GM18498 (cell line): ENCODE measurements at regions not wholly inside any gene's neighbourhood (a gene's known extent, or its start where the extent isn't known, plus 50 kb on each side); places are given as distances from the start of the nearest gene placed in this dataset.

Experiments used
- ATAC-seq: cut with Tn5 transposase; IDR thresholded peaks from one replicate; pipeline ENCODE4 v1.9.1; 2021; ENCODE audit warnings: mild to moderate bottlenecking, moderate library complexity; ENCODE audit not compliant: unreplicated experiment

- ATAC-seq: no peak
Measured at GRCh38 chr9:106307670-106308069, 555.3 kb upstream of the ZNF462 start.

- ATAC-seq: no peak
Measured at GRCh38 chr9:106309925-106310324, 553.0 kb upstream of the ZNF462 start.

- ATAC-seq: no peak
Measured at GRCh38 chr9:106310782-106311181, 552.2 kb upstream of the ZNF462 start.

GRCh38 chr9:106312906-106313305, 550.1 kb upstream of the ZNF462 start:
- ATAC-seq: no peak

- ATAC-seq: no peak
Measured at GRCh38 chr9:106314476-106314875, 548.5 kb upstream of the ZNF462 start.

- ATAC-seq: no peak
Measured at GRCh38 chr9:106321394-106322180, 541.4 kb upstream of the ZNF462 start.

- ATAC-seq: no peak
Measured at GRCh38 chr9:106322706-106323245, 540.2 kb upstream of the ZNF462 start.

- ATAC-seq: no peak
Measured at GRCh38 chr9:106324053-106324585, 538.8 kb upstream of the ZNF462 start.

GRCh38 chr9:106324591-106325280, 538.2 kb upstream of the ZNF462 start:
- no peak for ATAC-seq

- ATAC-seq: no peak
Measured at GRCh38 chr9:106326493-106326892, 536.5 kb upstream of the ZNF462 start.

GRCh38 chr9:106333481-106333880, 529.5 kb upstream of the ZNF462 start:
- no peak for ATAC-seq

GRCh38 chr9:106334081-106334480, 528.9 kb upstream of the ZNF462 start:
- ATAC-seq: no peak

- ATAC-seq: no peak
Measured at GRCh38 chr9:106339882-106340281, 523.1 kb upstream of the ZNF462 start.

GRCh38 chr9:106350777-106351176, 512.2 kb upstream of the ZNF462 start:
- ATAC-seq: no peak

GRCh38 chr9:106356924-106357323, 506.0 kb upstream of the ZNF462 start:
- no peak for ATAC-seq

GRCh38 chr9:106358331-106358730, 504.6 kb upstream of the ZNF462 start:
- ATAC-seq: no peak

- ATAC-seq: no peak
Measured at GRCh38 chr9:106376689-106377088, 486.3 kb upstream of the ZNF462 start.

GRCh38 chr9:106383072-106383471, 479.9 kb upstream of the ZNF462 start:
- no peak for ATAC-seq

GRCh38 chr9:106387965-106388364, 475.0 kb upstream of the ZNF462 start:
- no peak for ATAC-seq

GRCh38 chr9:106393226-106393625, 469.7 kb upstream of the ZNF462 start:
- ATAC-seq: no peak

GRCh38 chr9:106400170-106400569, 462.8 kb upstream of the ZNF462 start:
- no peak for ATAC-seq

- no peak for ATAC-seq
Measured at GRCh38 chr9:106400950-106401349, 462.0 kb upstream of the ZNF462 start.
